ENCODE measurements at regions not wholly inside any gene's neighbourhood (a gene's known extent, or its start where the extent isn't known, plus 50 kb on each side); places are given as distances from the start of the nearest gene placed in this dataset.

DNA sequence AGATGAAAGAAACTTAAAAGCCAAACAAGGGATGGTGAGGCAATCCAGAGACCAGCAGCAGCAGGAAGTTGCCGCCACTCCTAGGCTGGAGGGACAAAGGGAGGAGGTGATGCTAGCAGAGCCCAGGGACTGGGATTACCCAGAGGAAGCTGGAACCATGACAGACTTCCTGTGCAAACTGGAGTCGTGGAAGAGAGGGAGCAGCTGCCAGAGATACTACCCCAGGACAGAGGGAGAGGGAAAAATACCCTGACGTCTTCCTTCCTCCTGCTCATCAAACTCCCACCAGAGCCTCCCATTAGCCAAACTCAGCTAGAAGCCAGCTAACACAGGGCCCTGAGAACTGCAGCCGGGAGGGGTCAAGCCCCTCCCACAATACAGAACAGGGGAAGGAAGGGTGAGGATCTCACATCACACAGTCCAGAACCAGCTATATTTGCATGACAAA is 101.2 kb upstream of the KLF3 start:
- TF ChIP-seq, protein P1, sequence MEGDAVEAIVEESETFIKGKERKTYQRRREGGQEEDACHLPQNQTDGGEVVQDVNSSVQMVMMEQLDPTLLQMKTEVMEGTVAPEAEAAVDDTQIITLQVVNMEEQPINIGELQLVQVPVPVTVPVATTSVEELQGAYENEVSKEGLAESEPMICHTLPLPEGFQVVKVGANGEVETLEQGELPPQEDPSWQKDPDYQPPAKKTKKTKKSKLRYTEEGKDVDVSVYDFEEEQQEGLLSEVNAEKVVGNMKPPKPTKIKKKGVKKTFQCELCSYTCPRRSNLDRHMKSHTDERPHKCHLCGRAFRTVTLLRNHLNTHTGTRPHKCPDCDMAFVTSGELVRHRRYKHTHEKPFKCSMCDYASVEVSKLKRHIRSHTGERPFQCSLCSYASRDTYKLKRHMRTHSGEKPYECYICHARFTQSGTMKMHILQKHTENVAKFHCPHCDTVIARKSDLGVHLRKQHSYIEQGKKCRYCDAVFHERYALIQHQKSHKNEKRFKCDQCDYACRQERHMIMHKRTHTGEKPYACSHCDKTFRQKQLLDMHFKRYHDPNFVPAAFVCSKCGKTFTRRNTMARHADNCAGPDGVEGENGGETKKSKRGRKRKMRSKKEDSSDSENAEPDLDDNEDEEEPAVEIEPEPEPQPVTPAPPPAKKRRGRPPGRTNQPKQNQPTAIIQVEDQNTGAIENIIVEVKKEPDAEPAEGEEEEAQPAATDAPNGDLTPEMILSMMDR (IDR thresholded peaks at IDR 0.05; ENCODE audit: poor library complexity, severe bottlenecking) = no peak
- ATAC-seq (ENCODE audit: low read depth) = no peak
- DNase-seq (ENCODE audit: low spot score) = no peak
- Histone ChIP-seq H3K4me3 (ENCODE audit: severe bottlenecking) (no peak overlapping the region), H3K4me1 (ENCODE audit: insufficient read depth, poor library complexity, severe bottlenecking) (peaks cover 49% of the 10 kb centered on the region), H3K9me3 (ENCODE audit: severe bottlenecking) (no peaks in the 10 kb centered on the region), H3K36me3 (ENCODE audit: low read depth) (no peaks in the 10 kb centered on the region), H3K27ac (ENCODE audit: poor library complexity, severe bottlenecking) (peak overlapping the region; percentile 5), H3K27me3 (ENCODE audit: insufficient read depth, poor library complexity, severe bottlenecking) (no peaks in the 10 kb centered on the region)

DNA sequence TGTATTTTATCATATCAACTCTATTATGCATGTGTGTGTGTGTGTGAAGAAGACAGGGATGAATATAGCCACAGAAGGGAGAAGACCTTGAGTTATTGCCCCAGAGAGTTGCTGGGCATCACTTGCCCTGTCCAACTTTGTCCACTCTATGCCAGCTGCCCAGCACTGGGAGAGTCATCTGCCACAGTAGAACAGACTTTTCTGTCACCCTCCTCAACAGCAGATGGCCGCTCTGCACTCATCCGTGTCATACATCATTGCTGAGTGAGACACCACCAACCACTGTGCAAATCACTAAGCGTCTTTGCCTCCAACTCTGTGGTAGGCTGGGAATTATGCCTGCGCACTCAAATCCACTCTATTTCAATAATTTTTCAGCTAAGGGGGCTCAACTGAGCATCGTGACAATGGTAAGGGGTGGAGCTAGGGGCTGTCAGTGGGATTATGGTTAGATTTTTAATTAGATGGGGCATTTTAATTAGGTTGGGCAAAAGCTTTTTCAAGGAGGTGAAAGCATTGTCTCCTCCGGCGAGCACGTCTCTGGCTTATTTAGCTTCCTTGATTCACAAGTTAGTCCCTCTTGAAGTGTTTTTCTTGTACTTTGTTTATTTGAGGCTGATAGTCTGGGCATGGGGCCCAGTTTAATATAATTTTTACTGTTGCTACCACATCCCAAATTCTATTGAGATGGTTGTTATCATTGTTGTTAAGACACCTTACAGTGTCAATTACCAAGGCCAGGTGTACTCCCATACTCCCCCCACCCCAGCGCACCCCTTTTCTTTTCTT is 100.1 kb upstream of the KLF3 start:
- TF ChIP-seq, protein P1 (IDR thresholded peaks at IDR 0.05; ENCODE audit: poor library complexity, severe bottlenecking) = no peak
- no peaks in the 10 kb centered on the region for H3K9me3 ChIP-seq (ENCODE audit: severe bottlenecking)
- no peak overlapping the region for H3K27ac ChIP-seq (ENCODE audit: poor library complexity, severe bottlenecking)
- DNase-seq (ENCODE audit: low spot score) (no peak), ATAC-seq (ENCODE audit: low read depth) (no peak)
- no peaks in the 10 kb centered on the region for H3K36me3 ChIP-seq (ENCODE audit: low read depth)
- peaks cover 50% of the 10 kb centered on the region for H3K4me1 ChIP-seq (ENCODE audit: insufficient read depth, poor library complexity, severe bottlenecking)
- H3K4me3 ChIP-seq (ENCODE audit: severe bottlenecking) = no peak overlapping the region
- H3K27me3 ChIP-seq (ENCODE audit: insufficient read depth, poor library complexity, severe bottlenecking) = no peaks in the 10 kb centered on the region

DNA sequence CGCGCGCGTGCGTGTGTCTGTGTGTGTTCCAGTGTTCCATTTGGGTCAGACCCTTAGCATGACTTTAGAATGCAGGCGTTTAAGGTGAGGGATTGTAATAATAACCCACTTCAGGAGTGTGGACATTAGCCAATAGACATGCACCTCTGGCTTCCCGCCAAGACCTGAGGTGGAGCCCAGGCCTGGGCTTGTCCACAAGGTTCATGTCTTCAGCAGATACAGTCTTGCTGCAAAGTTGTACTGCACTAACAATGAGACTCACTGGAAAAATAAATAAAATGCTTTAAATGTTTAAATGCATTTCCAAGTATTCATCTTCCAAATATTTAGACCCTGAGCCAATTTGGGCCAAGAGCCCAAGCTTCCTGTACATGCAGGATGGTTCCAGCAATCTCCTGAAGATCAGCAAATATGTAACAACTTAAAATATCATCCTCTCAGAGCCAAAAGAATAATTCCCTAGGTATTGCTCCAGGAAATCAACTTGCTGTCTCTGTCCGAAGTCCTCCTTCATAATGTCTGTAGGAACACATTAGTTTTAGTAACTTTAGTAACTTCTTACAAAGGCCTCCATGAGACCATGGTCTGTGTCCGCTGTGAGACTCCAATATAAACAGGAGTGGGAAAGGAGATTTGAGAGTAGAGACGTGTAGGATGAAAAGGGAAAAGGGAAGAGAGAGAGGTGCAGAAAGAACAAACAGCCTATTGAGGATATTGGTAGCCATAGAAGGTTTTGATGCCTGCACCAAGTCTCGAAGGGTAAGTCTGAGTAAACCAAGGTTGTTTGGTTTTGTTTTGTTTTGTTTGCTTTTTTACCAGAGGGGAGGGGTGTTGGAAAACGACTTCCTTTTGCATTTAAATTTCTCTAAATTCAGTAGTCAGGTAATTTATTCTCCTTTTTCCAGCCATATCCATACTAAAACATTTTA is 98.5 kb upstream of the KLF3 start:
- H3K4me3 ChIP-seq (ENCODE audit: severe bottlenecking) = no peak overlapping the region
- ATAC-seq (ENCODE audit: low read depth) (peak; percentile 89), DNase-seq (ENCODE audit: low spot score) (peak; percentile 91)
- H3K27me3 ChIP-seq (ENCODE audit: insufficient read depth, poor library complexity, severe bottlenecking) = no peaks in the 10 kb centered on the region
- H3K27ac ChIP-seq (ENCODE audit: poor library complexity, severe bottlenecking) = peak overlapping the region; percentile 95
- TF ChIP-seq, protein P1 (IDR thresholded peaks at IDR 0.05; ENCODE audit: poor library complexity, severe bottlenecking) = no peak
- peaks cover 50% of the 10 kb centered on the region for H3K4me1 ChIP-seq (ENCODE audit: insufficient read depth, poor library complexity, severe bottlenecking)
- H3K36me3 ChIP-seq (ENCODE audit: low read depth) = no peaks in the 10 kb centered on the region
- H3K9me3 ChIP-seq (ENCODE audit: severe bottlenecking) = no peaks in the 10 kb centered on the region

DNA sequence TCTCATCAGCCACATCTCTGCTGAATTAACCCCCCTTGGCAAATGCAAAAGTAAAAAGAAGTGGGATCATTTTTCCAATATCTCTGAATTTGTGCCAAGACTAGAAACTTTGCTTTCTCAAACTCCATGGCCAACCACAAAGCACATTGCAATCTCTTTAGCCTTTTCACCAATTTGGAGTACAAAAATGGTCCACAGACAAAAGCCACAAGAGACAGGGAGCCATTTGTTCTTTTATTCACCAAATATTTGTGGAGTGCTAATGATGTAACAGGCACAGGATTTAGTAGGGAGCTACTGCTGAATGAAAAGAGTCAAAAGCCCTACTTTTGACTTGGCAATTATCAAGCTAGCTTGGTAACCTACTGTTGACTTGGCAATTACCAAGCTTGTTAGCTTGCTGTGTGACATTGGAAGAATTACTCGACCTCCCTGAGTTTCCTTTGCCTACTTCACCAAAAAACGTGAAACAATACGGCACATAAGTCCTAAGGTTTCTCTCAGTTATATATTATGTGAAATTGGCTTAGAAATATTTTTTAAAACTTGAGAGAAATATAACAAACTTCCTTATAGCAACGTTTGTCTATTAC is 97.1 kb upstream of the KLF3 start:
- Histone ChIP-seq H3K27me3 (ENCODE audit: insufficient read depth, poor library complexity, severe bottlenecking) (no peaks in the 10 kb centered on the region), H3K9me3 (ENCODE audit: severe bottlenecking) (no peaks in the 10 kb centered on the region), H3K27ac (ENCODE audit: poor library complexity, severe bottlenecking) (peak overlapping the region; percentile 95), H3K4me1 (ENCODE audit: insufficient read depth, poor library complexity, severe bottlenecking) (peaks cover 44% of the 10 kb centered on the region), H3K36me3 (ENCODE audit: low read depth) (no peaks in the 10 kb centered on the region), H3K4me3 (ENCODE audit: severe bottlenecking) (no peak overlapping the region)
- ATAC-seq (ENCODE audit: low read depth) = no peak
- DNase-seq (ENCODE audit: low spot score) = no peak
- TF ChIP-seq, protein P1 (IDR thresholded peaks at IDR 0.05; ENCODE audit: poor library complexity, severe bottlenecking) = no peak

Measured in RWPE2 (cell line).